ENCODE measurements at regions not wholly inside any gene's neighbourhood (a gene's known extent, or its start where the extent isn't known, plus 50 kb on each side); places are given as distances from the start of the nearest gene placed in this dataset.

DNA sequence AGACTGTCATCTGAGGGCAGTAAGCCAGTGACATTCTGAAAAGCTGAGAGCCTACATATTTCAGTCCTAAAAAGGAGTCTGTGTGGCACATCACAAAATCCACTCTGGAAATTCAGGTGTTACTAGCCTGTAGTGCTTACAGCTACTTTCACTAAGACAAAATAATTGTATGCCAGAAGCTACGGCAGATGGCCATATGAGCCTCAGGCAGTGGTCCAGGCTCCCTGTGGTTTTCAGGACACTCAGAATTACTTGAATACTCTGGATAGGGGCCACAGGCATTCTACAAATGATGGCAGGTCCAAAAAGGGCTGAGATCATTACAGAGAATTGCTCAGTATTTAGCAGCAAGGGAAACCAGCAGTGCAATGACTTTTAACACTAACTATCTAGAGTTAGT, 527.1 kb downstream of the MRPL39 start (continued):
- TF ChIP-seq CTBP2 (IDR thresholded peaks at IDR 0.05; ENCODE audit: borderline replicate concordance, insufficient read depth, insufficient read length, low read length): no peak
